ENCODE measurements at regions not wholly inside any gene's neighbourhood (a gene's known extent, or its start where the extent isn't known, plus 50 kb on each side); places are given as distances from the start of the nearest gene placed in this dataset.

- TF ChIP-seq CTCF (conservative IDR thresholded peaks at IDR 0.05; ENCODE audit: low read depth, low read length) = no peak
- no peak for TF ChIP-seq EZH2 (IDR thresholded peaks at IDR 0.05; ENCODE audit: low read length, unreplicated experiment)
- TF ChIP-seq EZH2phosphoT487 (IDR thresholded peaks at IDR 0.05; ENCODE audit: borderline replicate concordance, low read length) = no peak
These were observed 1467.1 kb downstream of the FOXD4L5 start for GRCh38 chr9:63817622-63818518.

Measured in PC-3 (cell line).